Naive thymus-derived CD8-positive, alpha-beta T cell (primary cell): ENCODE measurements at regions not wholly inside any gene's neighbourhood (a gene's known extent, or its start where the extent isn't known, plus 50 kb on each side); places are given as distances from the start of the nearest gene placed in this dataset.

Experiments used
- ATAC-seq, 2 donors: fragments of 150-1000 bp; cut with Tn5 transposase in 1 of 2; sonication (Bioruptor Pico), chemical (Tn5 transposase) in 1 of 2; 1 replicate in 1 of 2; 2 replicates in 1 of 2; pipeline ENCODE4 v1.10.0; 2021; ENCODE audit warnings: mild to moderate bottlenecking in 2 of 2, moderate library complexity in 2 of 2
- POLR2A ChIA-PET: fragments of 350-600 bp; sonication (Branson Sonifier 250); formaldehyde crosslinking; loops from one replicate; lab custom pipeline; 2021; ENCODE audit warnings: antibody characterized with exemption; lab: Charles Lee
- DNase-seq, 10 donors: peaks; one replicate each; pipeline versions ENCODE4 v3.0.0 to v3.0.0-alpha.2; 2020 to 2022
- H3K27ac Mint-ChIP-seq, 10 donors: one replicate each; pipeline ENCODE4 v1.8.0; 2020 to 2022; ENCODE audit warnings: mild to moderate bottlenecking in 10 of 10, mixed read lengths in 10 of 10, moderate library complexity in 4 of 10, inconsistent platforms in 1 of 10
- H3K27me3 Mint-ChIP-seq, 5 donors: one replicate each; pipeline ENCODE4 v1.8.0; 2021 to 2022; ENCODE audit warnings: mixed read lengths in 5 of 5
- H3K36me3 Mint-ChIP-seq, 3 donors: one replicate each; pipeline ENCODE4 v1.8.0; 2020 to 2022; ENCODE audit warnings: mixed read lengths in 3 of 3, mild to moderate bottlenecking in 2 of 3, inconsistent platforms in 1 of 3
- H3K4me1 Mint-ChIP-seq, 4 donors: one replicate each; pipeline ENCODE4 v1.8.0; 2021 to 2022; ENCODE audit warnings: mixed read lengths in 4 of 4
- H3K4me3 Mint-ChIP-seq, 10 donors: one replicate each; pipeline ENCODE4 v1.8.0; 2020 to 2022; ENCODE audit warnings: mild to moderate bottlenecking in 10 of 10, mixed read lengths in 10 of 10, moderate library complexity in 6 of 10, inconsistent platforms in 1 of 10
- H3K9me3 Mint-ChIP-seq, 9 donors: one replicate each; pipeline ENCODE4 v1.8.0; 2020 to 2022; ENCODE audit warnings: mixed read lengths in 9 of 9, mild to moderate bottlenecking in 3 of 9, inconsistent platforms in 1 of 9, moderate library complexity in 1 of 9

DNA sequence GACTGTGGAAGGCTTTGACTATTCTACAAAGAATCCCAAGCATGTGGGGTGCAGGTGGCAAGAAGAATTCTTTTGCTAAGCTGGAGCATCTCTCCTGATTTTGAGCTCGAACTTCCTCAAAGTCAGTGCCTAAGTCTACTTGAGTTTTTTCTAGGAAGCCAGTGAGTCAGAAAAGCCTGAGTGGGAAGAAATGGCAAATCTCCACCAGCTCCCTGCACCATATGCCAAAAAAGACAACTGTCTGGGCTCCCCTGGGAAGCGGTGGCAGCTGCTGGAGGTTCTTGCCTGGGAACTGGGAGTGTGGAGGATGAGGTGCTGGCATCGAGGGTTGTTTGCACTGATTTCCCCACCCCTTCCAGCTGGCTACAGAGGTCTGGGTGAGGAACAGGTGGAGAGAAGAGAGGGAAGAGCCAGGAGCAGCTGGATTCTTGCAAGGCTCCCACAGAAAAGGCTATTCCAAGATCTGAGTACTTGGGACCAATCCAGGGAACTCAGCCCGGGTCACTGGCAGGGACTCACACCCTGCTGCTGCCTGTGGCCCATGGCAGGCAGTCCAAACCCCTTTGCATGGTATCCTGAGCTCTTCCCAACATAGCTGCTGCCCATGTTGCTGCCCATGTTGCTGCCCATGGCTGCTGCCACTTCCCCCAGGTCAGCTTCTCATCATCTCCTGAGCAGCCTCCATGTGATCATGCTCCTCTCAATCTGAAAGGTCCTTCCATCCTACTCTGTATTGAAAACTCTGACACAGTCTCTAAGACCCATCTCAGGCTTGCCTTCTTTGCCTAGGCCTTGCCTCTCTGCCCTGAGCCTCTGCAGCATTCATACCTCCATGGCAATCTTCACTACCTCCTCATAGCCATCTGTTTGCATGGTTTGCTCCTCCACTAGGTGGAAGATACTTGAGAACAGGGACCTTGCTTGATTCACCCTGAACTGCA is 128.3 kb upstream of the SPATS2L start:
- Mint-ChIP-seq H3K36me3 (no peaks in the 10 kb centered on the region), H3K4me3 (no peak overlapping the region), H3K9me3 (peaks cover 0 to 4% (median 0%) of the 10 kb centered on the region in 9 donors), H3K27ac (no peak overlapping the region), H3K4me1 (no peaks in the 10 kb centered on the region), H3K27me3 (peaks cover 6 to 31% (median 20%) of the 10 kb centered on the region in 5 donors)
- ATAC-seq (no peak), DNase-seq (no peak)
- POLR2A ChIA-PET = no interaction called here

DNA sequence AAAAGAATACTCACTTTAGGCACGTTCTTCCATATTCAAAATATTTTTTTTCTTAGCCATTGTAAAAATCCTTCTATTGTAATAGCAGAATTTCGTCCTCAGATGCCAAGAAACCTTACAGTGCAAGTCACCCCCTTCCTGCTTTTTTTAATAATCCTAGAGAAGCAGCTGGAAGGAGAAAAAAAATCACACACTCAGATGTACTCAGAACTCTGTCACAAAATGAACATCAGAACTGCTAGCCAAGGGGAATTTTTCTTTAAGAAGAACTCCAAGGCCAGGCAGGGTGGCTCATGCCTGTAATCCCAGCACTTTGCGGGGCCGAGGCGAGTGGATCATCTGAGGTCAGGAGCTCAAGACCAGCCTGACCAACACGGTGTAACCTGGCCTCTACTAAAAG is 127.3 kb upstream of the SPATS2L start:
- Mint-ChIP-seq H3K36me3 (no peaks in the 10 kb centered on the region), H3K9me3 (peaks cover 0 to 3% (median 0%) of the 10 kb centered on the region in 9 donors), H3K27me3 (peaks cover 5 to 32% (median 21%) of the 10 kb centered on the region in 5 donors), H3K4me3 (no peak overlapping the region), H3K27ac (no peak overlapping the region), H3K4me1 (no peaks in the 10 kb centered on the region)
- POLR2A ChIA-PET = no interaction called here
- ATAC-seq = no peak
- DNase-seq = no peak

- ATAC-seq (no peak), DNase-seq (no peak)
- POLR2A ChIA-PET = no interaction called here
- no peaks in the 10 kb centered on the region for H3K36me3 Mint-ChIP-seq
- H3K9me3 Mint-ChIP-seq = no peaks in the 10 kb centered on the region
- no peak overlapping the region for H3K27ac Mint-ChIP-seq
- H3K27me3 Mint-ChIP-seq = peaks cover 11 to 47% (median 28%) of the 10 kb centered on the region in 5 donors
- H3K4me3 Mint-ChIP-seq = no peak overlapping the region
- H3K4me1 Mint-ChIP-seq = no peaks in the 10 kb centered on the region
These were observed 125.5 kb upstream of the SPATS2L start for GRCh38 chr2:200180943-200181342.

DNA sequence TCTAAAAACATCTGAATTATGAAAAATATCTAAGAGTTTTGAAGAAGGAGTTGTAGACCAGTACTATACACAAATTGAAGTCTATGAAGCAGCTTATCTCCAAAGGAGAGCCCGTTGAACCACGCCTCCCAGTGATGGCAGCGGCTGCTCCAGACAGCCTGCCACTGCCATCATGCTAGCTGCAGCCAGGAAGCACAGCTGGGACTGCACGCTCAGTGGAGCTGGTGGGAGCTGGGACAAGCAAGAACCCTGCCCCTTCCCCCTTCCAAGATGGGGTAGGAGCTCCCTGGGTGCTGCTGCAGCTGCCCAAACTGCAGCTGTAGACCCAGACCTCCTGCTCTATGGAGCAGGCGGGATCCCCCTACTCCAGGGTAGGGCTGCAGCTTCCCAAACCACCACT is 124.7 kb upstream of the SPATS2L start:
- H3K27me3 Mint-ChIP-seq = peaks cover 12 to 47% (median 28%) of the 10 kb centered on the region in 5 donors
- no peaks in the 10 kb centered on the region for H3K4me1 Mint-ChIP-seq
- H3K4me3 Mint-ChIP-seq = no peak overlapping the region
- no peak for DNase-seq
- POLR2A ChIA-PET = no interaction called here
- no peak overlapping the region for H3K27ac Mint-ChIP-seq
- no peaks in the 10 kb centered on the region for H3K9me3 Mint-ChIP-seq
- H3K36me3 Mint-ChIP-seq = no peaks in the 10 kb centered on the region
- ATAC-seq = no peak

- no peak overlapping the region for H3K4me3 Mint-ChIP-seq
- H3K4me1 Mint-ChIP-seq = no peaks in the 10 kb centered on the region
- peaks cover 12 to 36% (median 21%) of the 10 kb centered on the region in 5 donors for H3K27me3 Mint-ChIP-seq
These were observed 121.5 kb upstream of the SPATS2L start for GRCh38 chr2:200184748-200185627.

DNA sequence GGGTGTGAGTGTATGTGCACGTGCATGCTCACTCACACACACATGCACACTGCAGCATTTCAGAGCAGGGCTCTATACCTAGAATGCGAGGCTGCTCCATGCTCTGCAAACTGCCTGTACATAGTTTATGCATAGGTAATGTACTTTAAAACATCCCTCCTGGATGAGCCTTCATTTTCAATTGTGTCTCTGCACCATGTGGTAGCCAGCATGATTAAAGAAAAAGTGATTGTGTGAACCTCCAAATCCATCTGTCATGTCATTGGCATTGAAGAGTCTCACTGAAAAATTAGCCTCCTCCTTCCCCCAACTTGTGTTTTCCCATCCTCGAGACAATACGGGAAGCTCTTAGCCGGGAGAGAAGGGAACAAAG is 120.9 kb upstream of the SPATS2L start:
- Mint-ChIP-seq H3K4me3 (no peak overlapping the region), H3K27ac (no peak overlapping the region), H3K27me3 (peaks cover 13 to 36% (median 17%) of the 10 kb centered on the region in 5 donors), H3K36me3 (no peaks in the 10 kb centered on the region), H3K4me1 (no peaks in the 10 kb centered on the region), H3K9me3 (no peaks in the 10 kb centered on the region)
- POLR2A ChIA-PET = no interaction called here
- ATAC-seq = no peak
- DNase-seq = no peak

More at GRCh38 chr2:200184748-200185627, 121.5 kb upstream of the SPATS2L start:
- DNase-seq (no peak), ATAC-seq (no peak)
- Mint-ChIP-seq H3K9me3 (no peaks in the 10 kb centered on the region), H3K27ac (no peak overlapping the region), H3K36me3 (no peaks in the 10 kb centered on the region)
- POLR2A ChIA-PET = no interaction called here

DNA sequence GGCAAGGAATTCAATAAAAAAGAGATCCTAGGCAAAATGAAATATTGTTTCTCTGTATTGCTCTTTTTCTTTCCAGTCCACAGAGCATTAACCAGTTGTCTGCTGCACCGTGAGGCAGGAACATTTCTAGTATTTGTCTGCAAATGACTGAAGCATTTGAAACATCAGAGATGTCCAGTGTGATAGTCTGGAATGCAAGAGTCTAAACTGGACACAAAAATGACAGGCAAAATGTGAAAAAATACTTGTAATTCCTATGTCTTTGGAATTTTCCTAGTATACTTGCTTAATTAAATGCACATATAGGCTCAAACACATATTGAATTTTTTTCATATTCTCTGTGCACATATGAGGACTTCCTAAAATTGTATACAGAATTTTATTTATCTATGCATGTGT is 120.5 kb upstream of the SPATS2L start:
- H3K27ac Mint-ChIP-seq = no peak overlapping the region
- no peaks in the 10 kb centered on the region for H3K36me3 Mint-ChIP-seq
- ATAC-seq (no peak), DNase-seq (no peak)
- no peak overlapping the region for H3K4me3 Mint-ChIP-seq
- no peaks in the 10 kb centered on the region for H3K9me3 Mint-ChIP-seq
- no peaks in the 10 kb centered on the region for H3K4me1 Mint-ChIP-seq
- H3K27me3 Mint-ChIP-seq = peaks cover 13 to 33% (median 16%) of the 10 kb centered on the region in 5 donors
- POLR2A ChIA-PET = no interaction called here

GRCh38 chr2:200188876-200189275 is 117.6 kb upstream of the SPATS2L start:
- H3K4me1 Mint-ChIP-seq = no peaks in the 10 kb centered on the region
- no peak overlapping the region for H3K4me3 Mint-ChIP-seq
- peaks cover 0 to 3% (median 0%) of the 10 kb centered on the region in 9 donors for H3K9me3 Mint-ChIP-seq
- no peak overlapping the region for H3K27ac Mint-ChIP-seq
- ATAC-seq = no peak
- H3K36me3 Mint-ChIP-seq = no peaks in the 10 kb centered on the region
- peaks cover 11 to 40% (median 28%) of the 10 kb centered on the region in 5 donors for H3K27me3 Mint-ChIP-seq
- DNase-seq = no peak
- POLR2A ChIA-PET = no interaction called here

GRCh38 chr2:200189964-200190363 is 116.5 kb upstream of the SPATS2L start:
- POLR2A ChIA-PET = no interaction called here
- Mint-ChIP-seq H3K27ac (no peak overlapping the region), H3K4me1 (no peaks in the 10 kb centered on the region), H3K27me3 (peaks cover 11 to 39% (median 30%) of the 10 kb centered on the region in 5 donors), H3K4me3 (no peak overlapping the region), H3K9me3 (peaks cover 0 to 3% (median 0%) of the 10 kb centered on the region in 9 donors), H3K36me3 (no peaks in the 10 kb centered on the region)
- no peak for ATAC-seq
- DNase-seq = no peak

GRCh38 chr2:200193331-200193730 is 113.2 kb upstream of the SPATS2L start:
- Mint-ChIP-seq H3K27ac (no peak overlapping the region), H3K9me3 (peaks cover 0 to 3% (median 0%) of the 10 kb centered on the region in 9 donors), H3K4me1 (no peaks in the 10 kb centered on the region), H3K27me3 (peaks cover 13 to 51% (median 26%) of the 10 kb centered on the region in 5 donors), H3K4me3 (no peak overlapping the region), H3K36me3 (no peaks in the 10 kb centered on the region)
- ATAC-seq (no peak), DNase-seq (no peak)
- POLR2A ChIA-PET = no interaction called here

DNA sequence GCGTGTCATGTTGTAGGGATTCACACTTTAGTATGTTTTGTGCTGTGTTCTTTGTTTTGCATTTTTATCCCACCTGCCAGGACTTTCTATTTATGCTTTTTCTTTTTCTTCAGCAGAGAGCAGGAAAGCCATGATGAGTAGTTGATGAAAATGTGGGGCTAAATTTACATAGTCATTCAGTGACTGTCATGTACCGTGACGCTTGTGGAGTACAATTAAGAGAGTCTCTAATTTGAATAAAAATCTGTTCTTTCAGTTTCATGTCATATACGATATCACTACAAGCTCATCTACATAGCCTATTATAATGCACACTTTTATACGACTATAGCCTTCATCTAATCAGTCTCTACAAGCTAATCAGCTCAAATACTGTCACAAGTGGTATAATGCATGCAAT is 112.7 kb upstream of the SPATS2L start:
- POLR2A ChIA-PET = no interaction called here
- no peak for ATAC-seq
- no peaks in the 10 kb centered on the region for H3K4me1 Mint-ChIP-seq
- H3K9me3 Mint-ChIP-seq = peaks cover 0 to 3% (median 0%) of the 10 kb centered on the region in 9 donors
- DNase-seq = no peak
- H3K27me3 Mint-ChIP-seq = peaks cover 13 to 51% (median 25%) of the 10 kb centered on the region in 5 donors
- H3K36me3 Mint-ChIP-seq = no peaks in the 10 kb centered on the region
- no peak overlapping the region for H3K4me3 Mint-ChIP-seq
- no peak overlapping the region for H3K27ac Mint-ChIP-seq

- no peak for ATAC-seq
- DNase-seq = no peak
- H3K27ac Mint-ChIP-seq = no peak overlapping the region
- H3K9me3 Mint-ChIP-seq = peaks cover 0 to 3% (median 0%) of the 10 kb centered on the region in 9 donors
- peaks cover 13 to 51% (median 27%) of the 10 kb centered on the region in 5 donors for H3K27me3 Mint-ChIP-seq
- no peaks in the 10 kb centered on the region for H3K4me1 Mint-ChIP-seq
- H3K36me3 Mint-ChIP-seq = no peaks in the 10 kb centered on the region
- POLR2A ChIA-PET = no interaction called here
- H3K4me3 Mint-ChIP-seq = no peak overlapping the region
These were observed 111.7 kb upstream of the SPATS2L start for GRCh38 chr2:200194746-200195145.

- Mint-ChIP-seq H3K27me3 (peaks cover 13 to 45% (median 21%) of the 10 kb centered on the region in 5 donors), H3K27ac (no peak overlapping the region), H3K4me3 (no peak overlapping the region), H3K36me3 (no peaks in the 10 kb centered on the region), H3K4me1 (no peaks in the 10 kb centered on the region), H3K9me3 (peaks cover 0 to 3% (median 0%) of the 10 kb centered on the region in 9 donors)
- DNase-seq (no peak), ATAC-seq (no peak)
- POLR2A ChIA-PET = no interaction called here
These were observed 107.5 kb upstream of the SPATS2L start for GRCh38 chr2:200199005-200199404.
